ENCODE measurements at regions not wholly inside any gene's neighbourhood (a gene's known extent, or its start where the extent isn't known, plus 50 kb on each side); places are given as distances from the start of the nearest gene placed in this dataset.

DNA sequence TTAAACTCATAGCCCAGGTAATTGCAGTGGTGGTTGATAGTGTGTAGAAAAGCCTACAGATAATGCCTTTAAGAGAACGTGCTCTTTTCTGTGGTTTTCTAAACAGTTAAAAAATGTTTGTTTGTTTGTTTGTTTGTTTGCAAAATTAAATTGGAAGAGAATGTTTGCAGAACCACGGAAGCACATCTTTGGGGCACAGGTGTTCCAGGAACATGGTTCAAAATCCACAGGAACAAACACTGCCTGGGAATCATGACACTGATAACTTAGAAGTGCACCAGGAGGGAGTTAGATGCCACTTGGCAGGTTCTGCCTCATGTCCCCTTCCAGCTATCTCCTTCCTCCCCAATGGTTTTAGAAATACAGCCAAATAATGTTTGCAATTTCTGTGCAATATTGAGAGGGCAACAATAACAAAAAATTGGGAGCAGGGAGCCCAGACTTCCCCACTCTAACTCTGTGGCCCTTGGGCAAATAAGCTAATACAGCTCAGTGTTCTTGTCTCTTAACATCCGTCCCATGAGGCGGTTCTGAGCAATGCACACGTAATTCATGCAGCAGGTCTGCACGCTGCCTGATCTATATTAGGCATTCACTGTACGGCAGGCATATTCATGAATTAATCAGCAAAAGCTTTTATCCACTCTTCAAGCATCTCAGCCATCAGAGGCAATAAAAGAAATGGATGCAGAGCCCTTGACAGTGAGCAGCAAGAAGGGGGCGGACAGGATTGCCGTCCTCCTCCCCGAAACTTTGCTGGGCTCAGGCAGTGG, 274.3 kb upstream of the FOXQ1 start:
- H4K20me1 ChIP-seq (ENCODE audit: insufficient read depth) = no peaks in the 10 kb centered on the region
- ATAC-seq = no peak
- H3K4me1 ChIP-seq (ENCODE audit: control insufficient read depth in 1 of 2, insufficient read depth in 2 of 2, low read length in 2 of 2) = peaks cover 6 to 11% of the 10 kb centered on the region in 2 experiments; a peak in 2 of 4 replicates
- no peaks in the 10 kb centered on the region for H3K36me3 ChIP-seq (ENCODE audit: control insufficient read depth in 1 of 2, insufficient read depth in 2 of 2, low read length in 2 of 2)
- H3K4me2 ChIP-seq (ENCODE audit: low read length) = no peak overlapping the region
- no peaks in the 10 kb centered on the region for H3K9me3 ChIP-seq (ENCODE audit: control insufficient read depth in 1 of 2, insufficient read depth in 1 of 2, low read depth in 1 of 2, low read length in 2 of 2)
- intact Hi-C loops (cut with micrococcal nuclease) = no loop called here
- H3K27ac ChIP-seq (ENCODE audit: low read depth, low read length) = no peak overlapping the region
- POLR2A ChIA-PET = no interaction called here
- no peak overlapping the region for H3K4me3 ChIP-seq (replicated peaks in 1 of 2; ENCODE audit: low read depth in 1 of 2, low read length in 2 of 2)
- TF ChIP-seq JUND (IDR thresholded peaks at IDR 0.05) = no peak
- no peak for TF ChIP-seq POLR2AphosphoS5 (IDR thresholded peaks at IDR 0.05; ENCODE audit: low read depth, low read length)
- no peak for TF ChIP-seq EZH2 (IDR thresholded peaks at IDR 0.05)
- TF ChIP-seq YY1 (IDR thresholded peaks at IDR 0.05; ENCODE audit: extremely low read depth, insufficient replicate concordance, low read depth, low read length) = no peak
- no peak for TF ChIP-seq SRF (IDR thresholded peaks at IDR 0.05; ENCODE audit: low read depth)
- no peak for TF ChIP-seq ATF3 (IDR thresholded peaks at IDR 0.05)
- TF ChIP-seq CTCF (IDR thresholded peaks at IDR 0.05 in 2 of 3, conservative IDR thresholded peaks at IDR 0.05 in 1 of 3; ENCODE audit: borderline replicate concordance in 1 of 3, insufficient read depth in 1 of 3, low read depth in 2 of 3, low read length in 2 of 3) = no peak
- no peak for TF ChIP-seq ZFX (IDR thresholded peaks at IDR 0.05)
- no peak for TF ChIP-seq EZH2phosphoT487 (IDR thresholded peaks at IDR 0.05; ENCODE audit: borderline replicate concordance)
- no peak for TF ChIP-seq MAX (IDR thresholded peaks at IDR 0.05)
- TF ChIP-seq CEBPB (IDR thresholded peaks at IDR 0.05; ENCODE audit: low read depth) = no peak
- TF ChIP-seq RAD21 (IDR thresholded peaks at IDR 0.05; ENCODE audit: low read depth) = no peak
- H3K79me2 ChIP-seq (ENCODE audit: insufficient read depth, low read length) = no peaks in the 10 kb centered on the region
- RAD21 ChIA-PET (ENCODE audit: low non-redundant PET in 1 of 2, low total read pairs in 2 of 2, uncharacterized antibody in 2 of 2, unreplicated experiment in 2 of 2) = no interaction called here
- CTCF ChIA-PET = no interaction called here
- DNase-seq (ENCODE audit: low read depth, low spot score) = no peak
- no peaks in the 10 kb centered on the region for H3K9me2 ChIP-seq (ENCODE audit: insufficient read depth)
- H3K27me3 ChIP-seq (ENCODE audit: insufficient read depth, low read length) = peaks cover 9% of the 10 kb centered on the region; the same call in 1 of the 2 replicates
- BruUV-seq (replicated peaks) = no TSS peak
- no peak overlapping the region for H3K9ac ChIP-seq (ENCODE audit: low read length)
- H2AFZ ChIP-seq (ENCODE audit: low read depth, low read length, poor library complexity, severe bottlenecking) = no peak overlapping the region
